K562 (cell line): ENCODE measurements at regions not wholly inside any gene's neighbourhood (a gene's known extent, or its start where the extent isn't known, plus 50 kb on each side); places are given as distances from the start of the nearest gene placed in this dataset.
A peak's percentile ranks its signal among the peaks of the same experiment; 100 is the strongest.
"Not testable (repeated sequence)": the region's sequence is repeated elsewhere in the genome, so short reads cannot be mapped to it uniquely, and the experiment has no call there.

Source experiments
- ATAC-seq: fragments of 200-7000 bp; cut with Tn5 transposase; 3 replicates; pipeline ENCODE4 v1.9.1; 2020; ENCODE audit warnings: moderate library complexity
- BruUV-seq: library from RNA; stranded (reverse); fragments of 400-500 nt; replicated peaks from 2 replicates; lab custom pipeline; 2021; lab: Mats Ljungman, UMichigan
- CTCF ChIA-PET: fragments of 300-600 bp; formaldehyde crosslinking; extraction: SDS; loops from one replicate; lab custom pipeline; 2021; ENCODE audit warnings: low intra/inter-chr PET ratio; lab: Yijun Ruan, JAX
- POLR2A ChIA-PET: fragments of 300-600, 350-650 bp; sonication (Branson Sonifier 250); formaldehyde crosslinking; extraction: SDS; loops from one replicate; lab custom pipeline; 2021; ENCODE audit warnings: antibody characterized with exemption, inconsistent platforms; lab: Yijun Ruan, JAX
- DNase-seq, 4 experiments: peaks; one replicate each; pipeline versions ENCODE4 v3.0.0 to v3.0.0-alpha.2; 2011 to 2018; ENCODE audit warnings: low spot score in 3 of 4, mixed read lengths in 3 of 4; ENCODE audit errors: extremely low read depth in 1 of 4
- FAIRE-seq: peaks from 2 replicates; lab custom pipeline; 2011; peaks lifted over from hg19 to GRCh38; lab: Jason Lieb, UNC
- H2AFZ ChIP-seq: 2 replicates; pipeline ENCODE4 v1.6.0; 2011; ENCODE audit warnings: low read depth, low read length, control low read depth, inconsistent platforms
- H3K27ac ChIP-seq: fragments of 200-600 bp; 3 replicates; pipeline ENCODE4 v1.8.0; 2011; ENCODE audit warnings: low read depth, mild to moderate bottlenecking, control low read depth, inconsistent platforms, low read length, moderate library complexity, mixed read lengths; ENCODE audit errors: extremely low read depth
- H3K27me3 ChIP-seq, 2 experiments: fragments of 300-600 bp in 1 of 2; 2 replicates in 1 of 2; 3 replicates in 1 of 2; pipeline versions ENCODE4 v1.6.0 to v1.8.0; 2011; ENCODE audit warnings: inconsistent platforms in 2 of 2, low read length in 2 of 2, mild to moderate bottlenecking in 1 of 2, mixed read lengths in 1 of 2, moderate library complexity in 1 of 2; ENCODE audit not compliant: control insufficient read depth in 2 of 2, insufficient read depth in 2 of 2
- H3K36me3 ChIP-seq: fragments of 300-600 bp; 3 replicates; pipeline ENCODE4 v1.8.0; 2011; ENCODE audit warnings: mild to moderate bottlenecking, low read length, inconsistent platforms; ENCODE audit not compliant: control insufficient read depth, insufficient read depth
- H3K4me1 ChIP-seq, 2 experiments: fragments of 200-600 bp in 1 of 2; replicated peaks in 1 of 2; 2 replicates in 1 of 2; 3 replicates in 1 of 2; pipeline versions ENCODE4 v1.5.1 to v1.8.0; 2011; ENCODE audit warnings: inconsistent platforms in 2 of 2, low read length in 2 of 2, mild to moderate bottlenecking in 1 of 2, mixed read lengths in 1 of 2, moderate library complexity in 1 of 2; ENCODE audit not compliant: control insufficient read depth in 2 of 2, insufficient read depth in 2 of 2
- H3K4me2 ChIP-seq: 2 replicates; pipeline ENCODE4 v1.6.1; 2011; ENCODE audit warnings: low read length, control low read depth, inconsistent platforms, mixed read lengths; ENCODE audit not compliant: insufficient read depth
- H3K4me3 ChIP-seq: fragments of 200-600 bp; sonication (generic), shearing (Covaris generic); 2 replicates; pipeline ENCODE4 v1.5.1; 2016; ENCODE audit warnings: control low read depth, inconsistent platforms
- H3K79me2 ChIP-seq: fragments of 200-600 bp; 3 replicates; pipeline ENCODE4 v1.8.0; 2011; ENCODE audit warnings: low read length, inconsistent platforms; ENCODE audit not compliant: control insufficient read depth, insufficient read depth
- H3K9ac ChIP-seq, 2 experiments: 2 replicates each; pipeline versions ENCODE4 v1.6.0 to v1.6.1; 2011; ENCODE audit warnings: low read depth in 2 of 2, low read length in 2 of 2, control low read depth in 1 of 2, inconsistent platforms in 1 of 2, mild to moderate bottlenecking in 1 of 2, mixed read lengths in 1 of 2; ENCODE audit not compliant: insufficient read depth in 1 of 2
- H3K9me1 ChIP-seq: one replicate; pipeline ENCODE4 v1.6.0; 2011; ENCODE audit warnings: inconsistent platforms, mild to moderate bottlenecking, low read length, moderate library complexity; ENCODE audit not compliant: control insufficient read depth, insufficient read depth
- H3K9me3 ChIP-seq: replicated peaks from 2 replicates; pipeline ENCODE4 v1.5.1; 2011; ENCODE audit warnings: low read depth, low read length, inconsistent platforms; ENCODE audit not compliant: control insufficient read depth, insufficient read depth
- H4K20me1 ChIP-seq: replicated peaks from 2 replicates; pipeline ENCODE4 v1.6.1; 2011; ENCODE audit warnings: low read length, inconsistent platforms, mixed read lengths; ENCODE audit not compliant: control insufficient read depth, insufficient read depth
- CEBPB ChIP-seq: fragments of 450-650 bp; IDR thresholded peaks from 2 replicates; pipeline ENCODE4 v1.6.1; 2016; ENCODE audit warnings: missing genetic modification characterization, missing compliant biosample characterization
- CEBPG ChIP-seq, 3 experiments: fragments of 200-800 bp in 1 of 3; sonication (Bioruptor generic) in 1 of 3; sonication (generic) in 1 of 3; formaldehyde crosslinking in 1 of 3; IDR thresholded peaks in 2 of 3; conservative IDR thresholded peaks in 1 of 3; 2 replicates each; pipeline versions ENCODE4 v1.6.1 to v1.8.0; 2016 to 2022; ENCODE audit warnings: missing compliant biosample characterization in 2 of 3, missing genetic modification characterization in 2 of 3, mild to moderate bottlenecking in 1 of 3, missing genetic modification reagents in 1 of 3
- ZKSCAN1 ChIP-seq: fragments of 150-350 bp; IDR thresholded peaks from 2 replicates; pipeline ENCODE4 v1.6.1; 2016; ENCODE audit warnings: low read depth, low read length
- ZNF121 ChIP-seq: sonication (generic); formaldehyde crosslinking; conservative IDR thresholded peaks from 2 replicates; pipeline ENCODE4 v1.8.0; 2022; ENCODE audit warnings: missing genetic modification reagents
- WGBS: fragments of 100-300 bp; shearing (Covaris generic); methylation state at CpG from one replicate; pipeline ENCODE4 v1.1.6; 2016; ENCODE audit warnings: low coverage, mixed read lengths; ENCODE audit not compliant: insufficient coverage; ENCODE audit errors: missing lambda C conversion rate; 5-methylcytosine and 5-hydroxymethylcytosine counted together
- in situ Hi-C: fragments of 300-500 bp; cut with MboI; formaldehyde crosslinking; loops from 4 replicates; pipeline ENCODE4 v1.15.0; 2018; ENCODE audit warnings: inconsistent platforms, mixed read lengths
- intact Hi-C: fragments of 100-400 bp; cut with micrococcal nuclease; formaldehyde crosslinking; loops from 2 replicates; pipeline ENCODE4 v1.14.2; 2022
- TF ChIP-seq, protein P1 (sequence below): fragments of 450-650 bp; IDR thresholded peaks from one replicate; pipeline ENCODE4 v1.6.1; 2018; ENCODE audit warnings: mild to moderate bottlenecking, moderate library complexity; ENCODE audit not compliant: partially characterized antibody

GRCh38 chr7:6933954-6934632 is 108.0 kb upstream of the CCZ1B start:
- intact Hi-C loops = not testable (repeated sequence)
- 49% methylated on average over 14 of the region's 17 CpGs for WGBS

GRCh38 chr7:6934981-6935380 is 108.9 kb upstream of the CCZ1B start:
- Histone ChIP-seq H3K4me1 (peaks cover 0 to 5% of the 10 kb centered on the region in 2 experiments; a peak in 2 of 5 replicates), H3K9ac (no peak overlapping the region), H3K27ac (no peak overlapping the region), H3K27me3 (no peaks in the 10 kb centered on the region), H3K4me3 (no peak overlapping the region), H3K79me2 (no peaks in the 10 kb centered on the region), H2AFZ (no peak overlapping the region), H3K9me3 (no peaks in the 10 kb centered on the region), H3K36me3 (no peaks in the 10 kb centered on the region), H3K4me2 (no peak overlapping the region), H4K20me1 (no peaks in the 10 kb centered on the region), H3K9me1 (no peaks in the 10 kb centered on the region)
- CTCF ChIA-PET = no interaction called here
- intact Hi-C loops = no loop called here
- DNase-seq = no peak
- no peak for FAIRE-seq
- TF ChIP-seq, protein P1, sequence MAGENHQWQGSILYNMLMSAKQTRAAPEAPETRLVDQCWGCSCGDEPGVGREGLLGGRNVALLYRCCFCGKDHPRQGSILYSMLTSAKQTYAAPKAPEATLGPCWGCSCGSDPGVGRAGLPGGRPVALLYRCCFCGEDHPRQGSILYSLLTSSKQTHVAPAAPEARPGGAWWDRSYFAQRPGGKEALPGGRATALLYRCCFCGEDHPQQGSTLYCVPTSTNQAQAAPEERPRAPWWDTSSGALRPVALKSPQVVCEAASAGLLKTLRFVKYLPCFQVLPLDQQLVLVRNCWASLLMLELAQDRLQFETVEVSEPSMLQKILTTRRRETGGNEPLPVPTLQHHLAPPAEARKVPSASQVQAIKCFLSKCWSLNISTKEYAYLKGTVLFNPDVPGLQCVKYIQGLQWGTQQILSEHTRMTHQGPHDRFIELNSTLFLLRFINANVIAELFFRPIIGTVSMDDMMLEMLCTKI = no peak
- TF ChIP-seq ZKSCAN1 = 0 out of 2 replicates have a peak, but pooled peaks have one; percentile 39
- WGBS = 64% methylated on average over 20 of the region's 21 CpGs
- POLR2A ChIA-PET = no interaction called here
- no TSS peak for BruUV-seq
- ATAC-seq = no peak
- in situ Hi-C loops = no loop called here

More at GRCh38 chr7:6933954-6934632, 108.0 kb upstream of the CCZ1B start:
- H3K27ac ChIP-seq, POLR2A ChIA-PET, H3K27me3 ChIP-seq, H3K9me3 ChIP-seq, H3K4me3 ChIP-seq, BruUV-seq, DNase-seq, H3K36me3 ChIP-seq, H3K9ac ChIP-seq, ATAC-seq, H4K20me1 ChIP-seq, H3K4me1 ChIP-seq, H3K4me2 ChIP-seq, in situ Hi-C loops, CTCF ChIA-PET, H3K79me2 ChIP-seq, H2AFZ ChIP-seq, H3K9me1 ChIP-seq, FAIRE-seq: not testable (repeated sequence)
- TF ChIP-seq CEBPB (tag) (peak; percentile 83), ZNF121 (CRISPR knock-in tag) (peak; percentile 62), CEBPG (CRISPR knock-in tag; IDR thresholded peaks at IDR 0.05) (peak; percentile 67), CEBPG (tag; conservative IDR thresholded peaks at IDR 0.05 in 1 of 2, IDR thresholded peaks at IDR 0.05 in 1 of 2) (peak in 1 of 2 experiments; percentile 63; a peak in 1 of 4 replicates)

DNA sequence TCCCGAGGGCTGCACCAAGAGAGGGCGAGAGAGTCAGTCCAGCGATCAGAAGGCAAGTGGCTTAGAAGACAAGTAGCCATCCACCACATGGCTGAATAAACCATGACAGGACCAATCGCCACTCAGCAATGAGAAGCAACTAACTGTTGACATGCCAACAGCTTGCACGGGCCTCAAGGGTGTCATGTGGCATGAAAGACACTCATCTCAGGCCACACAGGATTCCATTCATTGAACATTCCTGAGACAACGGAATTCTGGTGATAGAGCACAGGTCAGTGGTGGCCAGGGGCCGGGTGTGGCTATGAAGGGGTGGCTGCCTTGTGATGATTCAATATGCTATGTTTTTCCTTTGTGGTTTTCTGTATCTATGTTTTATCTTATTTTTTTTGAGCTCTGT is 110.6 kb upstream of the CCZ1B start:
- H3K9me1 ChIP-seq, H3K27me3 ChIP-seq, ATAC-seq, DNase-seq, in situ Hi-C loops, CTCF ChIA-PET, H2AFZ ChIP-seq, H3K79me2 ChIP-seq, H4K20me1 ChIP-seq, H3K27ac ChIP-seq, BruUV-seq, H3K4me2 ChIP-seq, H3K36me3 ChIP-seq, H3K9ac ChIP-seq, intact Hi-C loops, H3K4me1 ChIP-seq, FAIRE-seq, H3K9me3 ChIP-seq, POLR2A ChIA-PET, H3K4me3 ChIP-seq: not testable (repeated sequence)
- WGBS = 13% methylated on average over 4 of the region's 7 CpGs
